ENCODE measurements at regions not wholly inside any gene's neighbourhood (a gene's known extent, or its start where the extent isn't known, plus 50 kb on each side); places are given as distances from the start of the nearest gene placed in this dataset.
"Not testable (repeated sequence)": the region's sequence is repeated elsewhere in the genome, so short reads cannot be mapped to it uniquely, and the experiment has no call there.

- in situ Hi-C loops (cut with MboI; ENCODE audit: low sequenced_read_pairs): no loop called here
Measured at GRCh38 chr2:225797394-225797793, 397.9 kb downstream of the NYAP2 start.

- in situ Hi-C loops (cut with MboI; ENCODE audit: low sequenced_read_pairs): no loop called here
Measured at GRCh38 chr2:225794652-225795400, 395.3 kb downstream of the NYAP2 start.

GRCh38 chr2:225793736-225794550, 394.4 kb downstream of the NYAP2 start:
- in situ Hi-C loops (cut with MboI; ENCODE audit: low sequenced_read_pairs): no loop called here

GRCh38 chr2:225788571-225789094, 389.1 kb downstream of the NYAP2 start:
- in situ Hi-C loops (cut with MboI; ENCODE audit: low sequenced_read_pairs): no loop called here

- in situ Hi-C loops (cut with MboI; ENCODE audit: low sequenced_read_pairs): no loop called here
Measured at GRCh38 chr2:225787497-225787896, 388.0 kb downstream of the NYAP2 start.

- in situ Hi-C loops (cut with MboI; ENCODE audit: low sequenced_read_pairs): no loop called here
Measured at GRCh38 chr2:225781991-225782390, 382.5 kb downstream of the NYAP2 start.

- in situ Hi-C loops (cut with MboI; ENCODE audit: low sequenced_read_pairs): no loop called here
Measured at GRCh38 chr2:225781145-225781544, 381.6 kb downstream of the NYAP2 start.

- in situ Hi-C loops (cut with MboI; ENCODE audit: low sequenced_read_pairs): no loop called here
Measured at GRCh38 chr2:225779829-225780228, 380.3 kb downstream of the NYAP2 start.

GRCh38 chr2:225773148-225773547, 373.6 kb downstream of the NYAP2 start:
- in situ Hi-C loops (cut with MboI; ENCODE audit: low sequenced_read_pairs): no loop called here

GRCh38 chr2:225771701-225772100, 372.2 kb downstream of the NYAP2 start:
- in situ Hi-C loops (cut with MboI; ENCODE audit: low sequenced_read_pairs): no loop called here

GRCh38 chr2:225768741-225769140, 369.2 kb downstream of the NYAP2 start:
- in situ Hi-C loops (cut with MboI; ENCODE audit: low sequenced_read_pairs): no loop called here

GRCh38 chr2:225766431-225766830, 366.9 kb downstream of the NYAP2 start:
- in situ Hi-C loops (cut with MboI; ENCODE audit: low sequenced_read_pairs): no loop called here

GRCh38 chr2:225765820-225766219, 366.3 kb downstream of the NYAP2 start:
- in situ Hi-C loops (cut with MboI; ENCODE audit: low sequenced_read_pairs): no loop called here

- in situ Hi-C loops (cut with MboI; ENCODE audit: low sequenced_read_pairs): no loop called here
Measured at GRCh38 chr2:225764346-225764745, 364.8 kb downstream of the NYAP2 start.

- in situ Hi-C loops (cut with MboI; ENCODE audit: low sequenced_read_pairs): no loop called here
Measured at GRCh38 chr2:225763711-225764110, 364.2 kb downstream of the NYAP2 start.

- in situ Hi-C loops (cut with MboI; ENCODE audit: low sequenced_read_pairs): no loop called here
Measured at GRCh38 chr2:225761396-225761795, 361.9 kb downstream of the NYAP2 start.

- in situ Hi-C loops (cut with MboI; ENCODE audit: low sequenced_read_pairs): no loop called here
Measured at GRCh38 chr2:225757248-225757647, 357.7 kb downstream of the NYAP2 start.

- in situ Hi-C loops (cut with MboI; ENCODE audit: low sequenced_read_pairs): no loop called here
Measured at GRCh38 chr2:225756198-225756597, 356.7 kb downstream of the NYAP2 start.

GRCh38 chr2:225748609-225749008, 349.1 kb downstream of the NYAP2 start:
- in situ Hi-C loops (cut with MboI; ENCODE audit: low sequenced_read_pairs): no loop called here

GRCh38 chr2:225743996-225744395, 344.5 kb downstream of the NYAP2 start:
- in situ Hi-C loops (cut with MboI; ENCODE audit: low sequenced_read_pairs): not testable (repeated sequence)

- in situ Hi-C loops (cut with MboI; ENCODE audit: low sequenced_read_pairs): no loop called here
Measured at GRCh38 chr2:225742487-225742886, 343.0 kb downstream of the NYAP2 start.

GRCh38 chr2:225740086-225740485, 340.6 kb downstream of the NYAP2 start:
- in situ Hi-C loops (cut with MboI; ENCODE audit: low sequenced_read_pairs): no loop called here
